ENCODE measurements at regions not wholly inside any gene's neighbourhood (a gene's known extent, or its start where the extent isn't known, plus 50 kb on each side); places are given as distances from the start of the nearest gene placed in this dataset.
"Not testable (repeated sequence)": the region's sequence is repeated elsewhere in the genome, so short reads cannot be mapped to it uniquely, and the experiment has no call there.

GRCh38 chr6:51161752-51162151 is 343.1 kb downstream of the TFAP2B start:
- no peak for TF ChIP-seq CTCF (conservative IDR thresholded peaks at IDR 0.05; ENCODE audit: low read depth, low read length)
- H3K4me3 ChIP-seq (ENCODE audit: low read depth, low read length): no peak overlapping the region
- no peak for DNase-seq (ENCODE audit: low read depth)

GRCh38 chr6:51163843-51164529 is 345.3 kb downstream of the TFAP2B start:
- DNase-seq (ENCODE audit: low read depth): no peak
- TF ChIP-seq CTCF (conservative IDR thresholded peaks at IDR 0.05; ENCODE audit: low read depth, low read length): no peak
- H3K4me3 ChIP-seq (ENCODE audit: low read depth, low read length): no peak overlapping the region

- no peak for TF ChIP-seq CTCF (conservative IDR thresholded peaks at IDR 0.05; ENCODE audit: low read depth, low read length)
- DNase-seq (ENCODE audit: low read depth): no peak
- no peak overlapping the region for H3K4me3 ChIP-seq (ENCODE audit: low read depth, low read length)
These were observed 348.2 kb downstream of the TFAP2B start for GRCh38 chr6:51166914-51167313.

GRCh38 chr6:51167468-51167867 is 348.8 kb downstream of the TFAP2B start:
- no peak overlapping the region for H3K4me3 ChIP-seq (ENCODE audit: low read depth, low read length)
- DNase-seq (ENCODE audit: low read depth): no peak
- no peak for TF ChIP-seq CTCF (conservative IDR thresholded peaks at IDR 0.05; ENCODE audit: low read depth, low read length)

GRCh38 chr6:51182827-51183226 is 364.2 kb downstream of the TFAP2B start:
- no peak overlapping the region for H3K4me3 ChIP-seq (ENCODE audit: low read depth, low read length)
- no peak for TF ChIP-seq CTCF (conservative IDR thresholded peaks at IDR 0.05; ENCODE audit: low read depth, low read length)
- DNase-seq (ENCODE audit: low read depth): no peak

GRCh38 chr6:51184046-51184445 is 365.4 kb downstream of the TFAP2B start:
- no peak for DNase-seq (ENCODE audit: low read depth)
- TF ChIP-seq CTCF (conservative IDR thresholded peaks at IDR 0.05; ENCODE audit: low read depth, low read length): no peak
- H3K4me3 ChIP-seq (ENCODE audit: low read depth, low read length): no peak overlapping the region

GRCh38 chr6:51193163-51193562 is 374.5 kb downstream of the TFAP2B start:
- DNase-seq (ENCODE audit: low read depth); H3K4me3 ChIP-seq (ENCODE audit: low read depth, low read length): not testable (repeated sequence)

Data from choroid plexus epithelial cell (primary cell).